GM12873 (cell line): ENCODE measurements at regions not wholly inside any gene's neighbourhood (a gene's known extent, or its start where the extent isn't known, plus 50 kb on each side); places are given as distances from the start of the nearest gene placed in this dataset.

ENCODE experiments used
- TF ChIP-seq, protein P1 (sequence below): IDR thresholded peaks from 2 replicates; pipeline ENCODE4 v1.5.1; 2012; ENCODE audit warnings: low read depth, mild to moderate bottlenecking, moderate library complexity, low read length, control low read depth; ENCODE audit not compliant: insufficient read depth; ENCODE audit errors: missing control alignments

DNA sequence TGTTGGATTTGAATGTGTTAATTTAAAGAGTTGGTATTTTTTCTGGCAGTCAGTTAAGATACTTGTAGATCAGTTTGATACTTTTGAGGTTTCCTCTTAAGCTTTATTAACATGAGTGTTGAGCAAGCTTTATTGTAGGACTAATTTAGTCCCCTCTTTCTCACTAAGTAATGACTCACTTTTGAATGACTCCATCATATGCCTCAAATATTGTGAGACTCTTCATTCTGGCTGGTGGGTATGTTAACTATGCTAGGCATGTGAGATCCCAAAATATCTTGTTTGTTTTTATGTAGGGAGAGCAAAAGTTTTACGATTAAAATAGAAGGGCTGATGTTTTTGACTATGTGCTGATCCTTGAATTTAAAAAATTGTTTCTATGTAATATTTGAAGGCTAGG is 355.7 kb downstream of the IZUMO3 start:
- TF ChIP-seq, protein P1, sequence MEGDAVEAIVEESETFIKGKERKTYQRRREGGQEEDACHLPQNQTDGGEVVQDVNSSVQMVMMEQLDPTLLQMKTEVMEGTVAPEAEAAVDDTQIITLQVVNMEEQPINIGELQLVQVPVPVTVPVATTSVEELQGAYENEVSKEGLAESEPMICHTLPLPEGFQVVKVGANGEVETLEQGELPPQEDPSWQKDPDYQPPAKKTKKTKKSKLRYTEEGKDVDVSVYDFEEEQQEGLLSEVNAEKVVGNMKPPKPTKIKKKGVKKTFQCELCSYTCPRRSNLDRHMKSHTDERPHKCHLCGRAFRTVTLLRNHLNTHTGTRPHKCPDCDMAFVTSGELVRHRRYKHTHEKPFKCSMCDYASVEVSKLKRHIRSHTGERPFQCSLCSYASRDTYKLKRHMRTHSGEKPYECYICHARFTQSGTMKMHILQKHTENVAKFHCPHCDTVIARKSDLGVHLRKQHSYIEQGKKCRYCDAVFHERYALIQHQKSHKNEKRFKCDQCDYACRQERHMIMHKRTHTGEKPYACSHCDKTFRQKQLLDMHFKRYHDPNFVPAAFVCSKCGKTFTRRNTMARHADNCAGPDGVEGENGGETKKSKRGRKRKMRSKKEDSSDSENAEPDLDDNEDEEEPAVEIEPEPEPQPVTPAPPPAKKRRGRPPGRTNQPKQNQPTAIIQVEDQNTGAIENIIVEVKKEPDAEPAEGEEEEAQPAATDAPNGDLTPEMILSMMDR = no peak

DNA sequence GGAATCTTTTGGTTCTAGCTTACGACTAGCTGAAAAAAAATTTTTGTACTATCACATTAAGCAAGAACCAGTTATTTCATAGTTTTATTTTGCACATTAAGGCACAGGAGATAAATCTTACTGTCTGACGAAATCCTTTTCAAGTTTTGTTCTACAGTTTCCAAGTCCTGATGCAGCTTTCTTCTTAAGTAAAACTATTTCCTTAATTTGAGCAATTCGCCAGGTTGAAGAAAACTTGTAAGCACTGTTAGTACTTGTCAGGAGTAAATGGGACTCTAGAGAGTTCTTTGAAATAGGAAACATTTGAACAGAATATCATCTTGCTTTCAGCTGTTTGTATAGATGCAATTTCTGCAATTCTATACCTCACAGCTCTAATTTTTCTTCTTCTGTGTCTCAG is 318.8 kb upstream of the ELAVL2 start:
- TF ChIP-seq, protein P1 = no peak

DNA sequence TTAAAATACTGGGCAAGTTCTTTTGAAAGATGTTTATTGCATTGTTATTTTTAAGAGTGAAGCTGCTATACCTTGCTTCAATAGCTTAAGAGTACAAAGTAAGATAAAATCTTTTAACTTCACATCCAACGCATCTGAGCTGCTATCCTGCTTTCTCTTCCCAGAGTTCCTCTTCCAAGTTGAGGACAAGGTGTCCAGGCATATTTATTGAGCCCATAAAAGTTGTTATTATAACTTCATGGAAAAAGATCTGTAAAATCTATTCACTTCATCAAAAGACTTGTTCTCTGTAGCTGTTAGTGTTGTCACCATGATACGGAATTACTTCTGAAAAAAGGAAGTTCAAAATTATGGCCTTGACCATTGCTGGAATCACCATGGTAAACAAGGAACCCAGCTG is 306.2 kb upstream of the ELAVL2 start:
- TF ChIP-seq, protein P1 = no peak

DNA sequence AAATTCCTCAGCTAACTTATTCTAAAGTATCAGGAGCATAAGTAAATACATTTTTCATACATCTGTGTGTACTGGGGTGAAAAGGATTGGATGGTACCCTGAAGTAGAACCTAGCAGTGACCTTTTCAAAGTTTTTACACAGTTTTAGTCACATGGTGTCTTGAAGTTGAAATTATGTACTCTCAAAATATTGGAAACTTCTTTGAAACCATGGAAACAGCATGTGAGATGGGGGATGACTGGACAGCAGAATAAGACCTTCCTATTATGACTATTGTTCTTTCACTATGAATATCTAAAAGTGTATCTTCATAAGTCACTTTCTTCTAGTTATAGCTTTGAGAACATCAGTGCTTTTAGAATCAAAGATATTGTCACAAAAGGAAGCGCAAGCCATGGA is 301.5 kb upstream of the ELAVL2 start:
- TF ChIP-seq, protein P1 = no peak

DNA sequence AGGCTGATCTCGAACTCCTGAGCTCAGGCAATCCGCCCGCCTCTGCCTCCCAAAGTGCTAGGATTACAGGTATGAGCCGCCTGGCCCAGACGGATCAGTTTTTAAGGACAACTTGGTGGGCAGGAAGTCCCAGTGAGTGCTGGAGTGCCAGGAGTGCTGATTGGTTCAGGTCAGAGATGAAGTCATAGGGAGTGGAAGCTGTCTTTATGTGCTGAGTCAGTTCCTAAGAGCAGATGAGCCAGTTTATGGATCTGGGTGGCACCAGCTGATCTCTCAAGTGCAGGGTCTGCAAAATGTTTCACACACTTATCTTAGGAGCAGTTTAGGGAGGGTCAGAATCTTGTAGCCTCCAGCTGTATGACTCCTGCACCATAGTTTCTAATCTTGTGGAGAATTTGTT is 292.1 kb upstream of the ELAVL2 start:
- TF ChIP-seq, protein P1 = no peak

DNA sequence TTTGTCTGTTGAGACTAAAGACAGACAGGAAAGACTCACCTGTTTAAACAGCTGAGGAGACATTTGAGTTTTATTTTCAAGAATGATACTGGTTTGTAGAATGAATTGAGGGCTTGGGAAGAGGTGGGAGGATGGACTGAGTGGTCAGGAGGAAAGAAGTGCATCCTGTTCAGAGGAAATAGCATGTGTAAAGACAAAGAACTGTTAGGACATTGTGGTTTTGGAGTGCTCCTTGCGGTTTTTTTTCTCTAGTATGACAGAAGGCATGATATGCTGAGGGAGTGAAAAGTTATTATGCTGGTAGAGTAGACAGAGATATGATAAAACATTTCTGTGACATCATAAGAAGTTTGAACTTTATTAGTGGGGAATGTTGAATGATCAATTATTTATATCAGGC is 270.7 kb upstream of the ELAVL2 start:
- TF ChIP-seq, protein P1 = no peak

DNA sequence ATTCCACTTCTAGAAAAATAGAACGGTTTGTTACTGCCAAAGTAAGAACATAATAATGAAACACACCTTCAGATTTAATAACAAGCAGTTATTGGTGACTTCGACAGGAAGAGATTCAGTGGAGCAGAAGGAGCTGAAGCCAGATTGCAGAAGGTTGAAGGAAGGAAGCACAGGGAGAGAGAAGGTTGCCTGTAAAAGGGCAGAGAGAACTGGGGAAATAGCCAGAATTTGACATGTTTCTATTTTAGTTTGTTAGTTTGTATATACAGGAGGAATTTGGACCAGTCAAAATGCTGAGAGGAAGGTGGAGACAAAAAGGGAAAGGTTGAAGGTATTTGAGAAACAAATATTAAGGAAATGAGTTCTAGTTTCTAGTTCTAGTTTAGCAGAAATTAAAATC is 269.2 kb upstream of the ELAVL2 start:
- TF ChIP-seq, protein P1 = no peak
